ENCODE measurements at regions not wholly inside any gene's neighbourhood (a gene's known extent, or its start where the extent isn't known, plus 50 kb on each side); places are given as distances from the start of the nearest gene placed in this dataset.

DNA sequence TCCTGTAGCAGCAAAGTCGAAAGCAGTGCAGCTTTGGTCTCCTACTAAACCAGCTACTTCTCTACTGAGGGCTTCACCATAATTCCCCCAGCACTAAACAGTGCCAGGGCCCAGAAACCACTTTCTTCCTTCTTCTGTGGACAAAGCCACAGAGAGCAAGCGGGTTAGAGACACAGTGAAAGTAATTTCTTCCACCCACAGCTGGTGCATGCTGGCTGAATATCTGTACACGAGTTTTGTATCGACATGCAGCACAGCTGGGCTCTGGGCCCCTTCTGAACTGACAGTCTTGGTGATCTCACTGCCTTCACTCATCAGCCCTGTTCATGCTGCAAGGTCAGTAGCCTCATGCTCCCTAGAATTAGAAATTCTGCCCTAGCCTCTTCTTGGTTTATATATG is 74.0 kb upstream of the SULT1C3 start:
- no peak overlapping the region for H3K27ac ChIP-seq (ENCODE audit: low read length)
- H3K27me3 Mint-ChIP-seq (ENCODE audit: low read depth in 2 of 2), result peaks cover 0 to 12% of the 10 kb centered on the region in 2 donors
- H3K9me3 ChIP-seq (ENCODE audit: control insufficient read depth, insufficient read depth, low read length), result no peaks in the 10 kb centered on the region
- TF ChIP-seq, protein P1, sequence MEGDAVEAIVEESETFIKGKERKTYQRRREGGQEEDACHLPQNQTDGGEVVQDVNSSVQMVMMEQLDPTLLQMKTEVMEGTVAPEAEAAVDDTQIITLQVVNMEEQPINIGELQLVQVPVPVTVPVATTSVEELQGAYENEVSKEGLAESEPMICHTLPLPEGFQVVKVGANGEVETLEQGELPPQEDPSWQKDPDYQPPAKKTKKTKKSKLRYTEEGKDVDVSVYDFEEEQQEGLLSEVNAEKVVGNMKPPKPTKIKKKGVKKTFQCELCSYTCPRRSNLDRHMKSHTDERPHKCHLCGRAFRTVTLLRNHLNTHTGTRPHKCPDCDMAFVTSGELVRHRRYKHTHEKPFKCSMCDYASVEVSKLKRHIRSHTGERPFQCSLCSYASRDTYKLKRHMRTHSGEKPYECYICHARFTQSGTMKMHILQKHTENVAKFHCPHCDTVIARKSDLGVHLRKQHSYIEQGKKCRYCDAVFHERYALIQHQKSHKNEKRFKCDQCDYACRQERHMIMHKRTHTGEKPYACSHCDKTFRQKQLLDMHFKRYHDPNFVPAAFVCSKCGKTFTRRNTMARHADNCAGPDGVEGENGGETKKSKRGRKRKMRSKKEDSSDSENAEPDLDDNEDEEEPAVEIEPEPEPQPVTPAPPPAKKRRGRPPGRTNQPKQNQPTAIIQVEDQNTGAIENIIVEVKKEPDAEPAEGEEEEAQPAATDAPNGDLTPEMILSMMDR (IDR thresholded peaks at IDR 0.05), result no peak
- H3K4me1 ChIP-seq (ENCODE audit: control insufficient read depth, insufficient read depth, low read length), result no peaks in the 10 kb centered on the region
- under 1% methylated on average over 4 of the region's 4 CpGs for WGBS (ENCODE audit: insufficient coverage)
- no peaks in the 10 kb centered on the region for H3K4me1 Mint-ChIP-seq
- no peaks in the 10 kb centered on the region for H3K27me3 ChIP-seq (ENCODE audit: control insufficient read depth, insufficient read depth, low read length)
- no peaks in the 10 kb centered on the region for H3K36me3 ChIP-seq (ENCODE audit: control insufficient read depth, insufficient read depth, low read length)
- no peak overlapping the region for H3K4me3 Mint-ChIP-seq
- no peak overlapping the region for H3K4me3 ChIP-seq (ENCODE audit: low read length)
- no peaks in the 10 kb centered on the region for H3K36me3 Mint-ChIP-seq
- H3K9me3 Mint-ChIP-seq, result no peaks in the 10 kb centered on the region
- DNase-seq (no peak), ATAC-seq (peak in 1 of 3 donors; percentile 21)
- H3K27ac Mint-ChIP-seq, result no peak overlapping the region
- intact Hi-C loops (cut with micrococcal nuclease), result no loop called here

DNA sequence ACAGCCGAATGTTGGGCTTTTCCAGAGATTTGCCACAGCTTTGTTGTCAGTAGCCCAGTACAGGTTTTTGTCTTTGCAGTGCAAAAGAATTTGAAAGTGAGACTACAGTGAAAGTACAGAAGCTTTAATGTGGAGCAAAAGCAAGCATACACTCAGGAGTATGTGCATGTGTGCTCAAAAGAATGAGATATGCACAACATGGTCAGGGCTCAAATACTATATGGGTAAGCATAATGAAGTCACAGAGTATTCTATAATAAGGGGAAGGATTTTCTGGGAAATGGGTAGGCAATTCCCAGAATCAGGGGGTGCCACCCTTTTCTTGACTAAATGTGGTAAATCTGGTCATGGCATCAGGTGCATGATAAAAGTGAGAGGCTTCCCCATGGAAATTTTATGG is 72.1 kb upstream of the SULT1C3 start:
- intact Hi-C loops (cut with micrococcal nuclease), result no loop called here
- no peak overlapping the region for H3K4me3 ChIP-seq (ENCODE audit: low read length)
- H3K27ac ChIP-seq (ENCODE audit: low read length), result no peak overlapping the region
- ATAC-seq (no peak), DNase-seq (no peak)
- WGBS (ENCODE audit: insufficient coverage), result 89% methylated on average over 1 of the region's 1 CpG
- no peaks in the 10 kb centered on the region for H3K36me3 ChIP-seq (ENCODE audit: control insufficient read depth, insufficient read depth, low read length)
- H3K4me1 ChIP-seq (ENCODE audit: control insufficient read depth, insufficient read depth, low read length), result no peaks in the 10 kb centered on the region
- Mint-ChIP-seq H3K27ac (no peak overlapping the region), H3K27me3 (ENCODE audit: low read depth in 2 of 2) (peaks cover 0 to 12% of the 10 kb centered on the region in 2 donors), H3K4me1 (no peaks in the 10 kb centered on the region), H3K4me3 (no peak overlapping the region), H3K9me3 (no peaks in the 10 kb centered on the region), H3K36me3 (no peaks in the 10 kb centered on the region)
- no peaks in the 10 kb centered on the region for H3K9me3 ChIP-seq (ENCODE audit: control insufficient read depth, insufficient read depth, low read length)
- TF ChIP-seq, protein P1 (IDR thresholded peaks at IDR 0.05), result no peak
- no peaks in the 10 kb centered on the region for H3K27me3 ChIP-seq (ENCODE audit: control insufficient read depth, insufficient read depth, low read length)

DNA sequence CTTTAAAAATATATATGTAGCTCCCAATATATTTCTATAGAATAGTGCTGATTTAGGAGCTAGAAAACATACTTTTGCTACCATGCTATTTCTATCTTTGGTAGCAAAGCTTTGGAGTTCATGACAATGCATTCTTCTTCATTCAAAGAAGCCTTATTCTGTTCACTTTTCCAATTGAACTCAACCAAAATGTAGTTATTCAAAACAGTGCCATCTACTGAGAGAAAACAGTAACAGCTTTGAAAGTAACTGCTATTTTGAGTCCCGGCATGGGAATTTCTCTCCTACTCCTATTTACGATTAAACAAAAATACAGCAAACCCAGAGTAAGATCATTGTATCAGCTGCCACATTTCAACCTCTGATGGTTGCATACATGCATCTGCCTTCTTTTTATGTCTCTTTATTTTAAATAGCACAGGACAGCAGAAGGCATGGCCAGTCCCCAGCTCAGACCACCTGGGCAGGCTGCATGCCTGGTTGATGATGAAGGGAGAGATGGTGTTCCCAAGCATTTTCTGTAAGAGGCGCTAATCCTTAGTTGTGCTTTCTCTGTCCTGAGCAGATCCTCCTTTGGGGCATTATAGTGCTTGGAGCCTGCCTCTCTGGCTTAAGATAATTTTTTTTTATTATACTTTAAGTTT is 69.7 kb upstream of the SULT1C3 start:
- DNase-seq (no peak), ATAC-seq (no peak)
- Mint-ChIP-seq H3K4me1 (no peaks in the 10 kb centered on the region), H3K9me3 (no peaks in the 10 kb centered on the region), H3K4me3 (no peak overlapping the region), H3K36me3 (no peaks in the 10 kb centered on the region), H3K27ac (no peak overlapping the region), H3K27me3 (ENCODE audit: low read depth in 2 of 2) (peaks cover 0 to 4% of the 10 kb centered on the region in 2 donors)
- Histone ChIP-seq H3K27ac (ENCODE audit: low read length) (no peak overlapping the region), H3K27me3 (ENCODE audit: control insufficient read depth, insufficient read depth, low read length) (no peaks in the 10 kb centered on the region), H3K4me3 (ENCODE audit: low read length) (no peak overlapping the region), H3K9me3 (ENCODE audit: control insufficient read depth, insufficient read depth, low read length) (no peaks in the 10 kb centered on the region), H3K4me1 (ENCODE audit: control insufficient read depth, insufficient read depth, low read length) (no peaks in the 10 kb centered on the region), H3K36me3 (ENCODE audit: control insufficient read depth, insufficient read depth, low read length) (no peaks in the 10 kb centered on the region)
- TF ChIP-seq, protein P1 (IDR thresholded peaks at IDR 0.05), result no peak
- intact Hi-C loops (cut with micrococcal nuclease), result no loop called here
- WGBS (ENCODE audit: insufficient coverage), result 41% methylated on average over 3 of the region's 3 CpGs

DNA sequence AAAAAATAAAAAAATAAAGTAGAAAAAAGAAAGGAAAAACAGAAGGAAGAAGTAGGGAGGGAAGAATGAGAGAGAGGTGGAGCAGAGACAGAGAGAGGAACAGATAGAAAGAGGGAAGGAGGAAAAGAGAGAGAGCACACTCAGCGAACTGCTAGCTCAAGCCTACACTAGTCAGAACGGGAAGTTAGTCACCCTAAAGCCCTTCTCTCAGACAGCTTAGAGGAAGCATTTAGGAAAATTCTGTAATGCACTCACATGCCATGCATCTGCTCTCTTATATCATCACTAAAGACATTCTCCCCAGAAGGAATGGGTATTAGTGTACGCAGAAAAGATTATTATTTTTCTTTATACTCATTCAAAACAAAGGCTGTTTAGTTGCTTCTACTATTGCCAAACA is 68.1 kb upstream of the SULT1C3 start:
- Mint-ChIP-seq H3K27me3 (ENCODE audit: low read depth in 2 of 2) (peaks cover 0 to 4% of the 10 kb centered on the region in 2 donors), H3K9me3 (no peaks in the 10 kb centered on the region), H3K4me3 (no peak overlapping the region), H3K27ac (no peak overlapping the region), H3K4me1 (no peaks in the 10 kb centered on the region), H3K36me3 (no peaks in the 10 kb centered on the region)
- Histone ChIP-seq H3K9me3 (ENCODE audit: control insufficient read depth, insufficient read depth, low read length) (no peaks in the 10 kb centered on the region), H3K4me3 (ENCODE audit: low read length) (no peak overlapping the region), H3K27me3 (ENCODE audit: control insufficient read depth, insufficient read depth, low read length) (no peaks in the 10 kb centered on the region), H3K36me3 (ENCODE audit: control insufficient read depth, insufficient read depth, low read length) (no peaks in the 10 kb centered on the region), H3K4me1 (ENCODE audit: control insufficient read depth, insufficient read depth, low read length) (no peaks in the 10 kb centered on the region), H3K27ac (ENCODE audit: low read length) (no peak overlapping the region)
- ATAC-seq (no peak), DNase-seq (no peak)
- intact Hi-C loops (cut with micrococcal nuclease), result no loop called here
- TF ChIP-seq, protein P1 (IDR thresholded peaks at IDR 0.05), result no peak
- 41% methylated on average over 3 of the region's 3 CpGs for WGBS (ENCODE audit: insufficient coverage)
